NT2/D1 (cell line): ENCODE measurements at regions not wholly inside any gene's neighbourhood (a gene's known extent, or its start where the extent isn't known, plus 50 kb on each side); places are given as distances from the start of the nearest gene placed in this dataset.

Experiments
- SUZ12 ChIP-seq: IDR thresholded peaks from 2 replicates; pipeline ENCODE4 v1.6.1; 2011; ENCODE audit not compliant: insufficient read length, insufficient read depth; ENCODE audit errors: extremely low read depth
- YY1 ChIP-seq: IDR thresholded peaks from 2 replicates; pipeline ENCODE4 v1.6.1; 2011; ENCODE audit not compliant: insufficient read length, insufficient read depth

DNA sequence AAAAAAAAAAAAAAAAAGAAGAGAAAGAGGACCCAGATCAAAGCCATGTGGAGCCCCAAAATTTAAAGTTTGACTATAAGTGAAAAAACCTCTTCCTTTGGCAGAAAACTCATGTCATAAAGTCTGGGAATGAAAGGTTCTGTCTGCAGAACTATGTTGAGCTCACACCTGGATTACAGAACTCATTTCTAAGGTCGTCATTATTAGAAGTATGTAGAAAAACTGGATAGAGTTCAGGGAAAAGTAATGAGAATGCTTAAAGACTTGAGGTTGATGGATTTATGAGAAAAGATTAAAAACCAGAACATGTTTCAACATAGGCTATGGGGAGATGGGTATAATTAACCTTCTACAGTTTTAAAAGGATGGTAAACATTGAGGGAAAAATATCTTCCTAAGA, 90.7 kb upstream of the COL11A1 start:
- TF ChIP-seq YY1: no peak
- TF ChIP-seq SUZ12: no peak
